Anterior cingulate cortex (tissue), 58 donors: ENCODE measurements at regions not wholly inside any gene's neighbourhood (a gene's known extent, or its start where the extent isn't known, plus 50 kb on each side); places are given as distances from the start of the nearest gene placed in this dataset.
"Not testable (repeated sequence)": the region's sequence is repeated elsewhere in the genome, so short reads cannot be mapped to it uniquely, and the experiment has no call there.

Source experiments
- DNase-seq, 58 donors: peaks; one replicate each; lab custom pipeline; 2025; lab: John Stamatoyannopoulos, UW

DNA sequence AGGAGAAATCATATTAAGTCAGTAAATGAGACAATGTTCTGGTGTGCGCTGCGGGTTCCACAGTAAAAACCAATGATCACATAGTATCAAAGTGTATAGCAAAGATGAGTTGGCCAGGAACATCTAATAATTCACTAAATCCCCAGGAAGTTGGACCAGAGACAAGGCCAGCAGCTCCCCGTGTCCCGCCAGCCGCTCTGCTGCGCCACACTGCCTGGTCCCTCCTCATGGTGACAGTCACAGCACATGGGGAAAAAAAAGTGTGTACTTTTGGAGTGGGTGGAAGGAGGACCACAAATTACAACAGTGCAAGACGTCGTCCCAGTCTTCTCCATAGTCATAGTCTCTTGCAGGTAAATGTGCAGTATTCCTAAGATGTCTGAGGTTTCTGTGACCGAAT, 239.0 kb upstream of the RNF32 start:
- no peak for DNase-seq

- DNase-seq: no peak
Measured at GRCh38 chr7:156400046-156400445, 240.5 kb upstream of the RNF32 start.

GRCh38 chr7:156397249-156397648, 243.3 kb upstream of the RNF32 start:
- DNase-seq: no peak

- no peak for DNase-seq
Measured at GRCh38 chr7:156389116-156389692, 251.4 kb upstream of the RNF32 start.

- DNase-seq: no peak
Measured at GRCh38 chr7:156386097-156386496, 254.5 kb upstream of the RNF32 start.

GRCh38 chr7:156384706-156385105, 255.9 kb upstream of the RNF32 start:
- no peak for DNase-seq

- no peak for DNase-seq
Measured at GRCh38 chr7:156383526-156383925, 257.0 kb upstream of the RNF32 start.

DNA sequence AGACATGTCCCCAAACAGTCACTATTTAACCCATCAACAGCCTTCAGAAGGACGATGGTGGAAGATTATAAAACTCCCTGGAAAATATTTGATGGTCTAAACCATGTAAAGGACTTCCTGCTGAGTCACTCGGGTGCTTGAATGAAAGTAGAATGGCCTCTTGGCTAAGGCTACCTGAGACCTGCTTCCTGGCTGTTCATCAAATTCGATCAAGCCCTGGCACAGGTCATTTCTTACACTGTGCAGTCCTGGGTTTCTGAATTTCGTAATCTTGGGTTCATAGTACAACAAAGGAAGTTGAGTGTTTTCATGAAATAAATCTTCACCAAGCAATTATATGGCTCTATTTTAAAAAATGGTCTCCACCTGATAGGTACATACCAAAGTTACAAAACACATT, 260.3 kb upstream of the RNF32 start:
- DNase-seq: no peak

GRCh38 chr7:156379324-156380070, 261.1 kb upstream of the RNF32 start:
- no peak for DNase-seq

DNA sequence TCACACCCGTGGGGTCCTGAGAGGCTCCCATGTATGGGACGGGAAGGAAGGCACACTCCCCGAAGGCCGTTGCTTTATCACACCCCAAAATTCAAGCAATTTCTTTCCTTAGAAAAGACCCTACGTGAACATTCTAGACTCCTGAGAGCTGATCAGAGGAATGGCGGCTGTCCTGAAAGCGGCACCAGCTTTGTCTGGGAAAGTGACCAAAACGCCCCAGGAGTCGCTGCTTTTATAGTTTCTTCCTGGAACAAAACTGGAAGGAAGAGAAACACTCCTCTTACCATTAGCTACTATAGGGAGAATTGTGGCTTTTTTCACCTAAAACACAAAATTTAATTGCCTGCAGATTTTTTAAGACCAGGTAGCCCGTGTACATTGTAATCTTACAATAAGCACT, 261.8 kb upstream of the RNF32 start:
- peak in 6 of 58 donors; percentile 1 to 19 (median 10) for DNase-seq

GRCh38 chr7:156376317-156376716, 264.3 kb upstream of the RNF32 start:
- DNase-seq: no peak

DNA sequence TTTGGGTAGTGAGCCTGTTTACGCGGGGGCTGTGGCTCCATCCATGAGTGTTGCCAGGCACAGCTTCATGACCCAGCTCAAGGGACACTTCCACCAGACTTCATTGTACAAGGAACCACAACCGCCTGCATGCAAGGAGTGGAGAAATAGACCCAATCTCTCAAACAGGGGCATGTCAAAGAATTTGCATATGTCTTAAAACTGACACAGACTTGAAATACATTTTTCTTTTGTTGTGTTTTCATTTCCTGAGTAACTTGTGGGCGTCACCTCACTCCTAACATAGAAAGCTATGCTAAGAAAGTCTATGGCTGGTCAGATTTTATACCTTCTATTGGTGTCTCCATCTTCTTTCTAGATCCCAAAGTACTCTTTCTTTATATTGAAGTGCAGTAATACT, 266.2 kb upstream of the RNF32 start:
- DNase-seq: no peak

- DNase-seq: not testable (repeated sequence)
Measured at GRCh38 chr7:156369929-156370328, 270.6 kb upstream of the RNF32 start.

- DNase-seq: no peak
Measured at GRCh38 chr7:156368053-156368843, 272.3 kb upstream of the RNF32 start.

GRCh38 chr7:156363751-156364150, 276.8 kb upstream of the RNF32 start:
- DNase-seq: no peak

GRCh38 chr7:156360835-156361234, 279.7 kb upstream of the RNF32 start:
- DNase-seq: no peak

- no peak for DNase-seq
Measured at GRCh38 chr7:156356551-156356950, 284.0 kb upstream of the RNF32 start.

DNA sequence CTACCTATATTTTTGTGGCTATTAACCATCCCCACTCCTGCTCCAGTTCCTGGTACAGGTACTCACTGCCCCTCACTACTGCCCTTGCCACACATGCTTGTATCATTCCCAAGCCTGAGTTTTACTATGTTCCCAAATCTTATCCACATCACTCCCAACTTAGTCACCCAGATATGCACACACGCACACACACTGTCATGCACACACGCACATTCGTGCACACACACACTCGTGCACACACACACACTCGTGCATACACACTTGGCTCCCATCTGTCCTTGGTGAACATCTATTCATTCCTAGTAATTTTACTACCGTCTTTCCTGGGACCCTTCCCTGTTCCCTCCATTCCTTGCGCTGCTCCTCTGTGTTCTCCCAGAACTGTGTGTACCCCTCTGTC, 287.2 kb upstream of the RNF32 start:
- DNase-seq: no peak

DNA sequence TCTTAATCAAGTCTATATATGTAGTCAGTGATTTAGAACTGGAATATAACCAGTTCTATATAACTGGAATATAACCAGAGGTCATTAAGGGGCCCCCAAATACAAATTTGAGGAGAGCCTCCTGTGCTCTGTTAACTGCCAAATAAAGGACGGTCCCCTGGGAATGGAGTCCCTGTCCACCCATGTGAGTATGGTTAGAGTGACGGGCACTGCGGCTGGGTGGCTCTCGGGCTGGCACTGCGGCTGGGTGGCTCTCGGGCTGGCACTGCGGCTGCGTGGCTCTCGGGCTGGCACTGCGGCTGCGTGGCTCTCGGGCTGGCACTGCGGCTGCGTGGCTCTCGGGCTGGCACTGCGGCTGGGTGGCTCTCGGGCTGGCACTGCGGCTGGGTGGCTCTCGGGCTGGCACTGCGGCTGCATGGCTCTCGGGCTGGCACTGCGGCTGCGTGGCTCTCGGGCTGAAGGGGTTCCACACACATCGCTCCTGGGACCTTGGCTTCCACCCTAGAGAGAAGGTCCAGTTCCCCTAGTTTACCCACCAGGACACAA, 292.8 kb upstream of the RNF32 start:
- DNase-seq: not testable (repeated sequence)

DNA sequence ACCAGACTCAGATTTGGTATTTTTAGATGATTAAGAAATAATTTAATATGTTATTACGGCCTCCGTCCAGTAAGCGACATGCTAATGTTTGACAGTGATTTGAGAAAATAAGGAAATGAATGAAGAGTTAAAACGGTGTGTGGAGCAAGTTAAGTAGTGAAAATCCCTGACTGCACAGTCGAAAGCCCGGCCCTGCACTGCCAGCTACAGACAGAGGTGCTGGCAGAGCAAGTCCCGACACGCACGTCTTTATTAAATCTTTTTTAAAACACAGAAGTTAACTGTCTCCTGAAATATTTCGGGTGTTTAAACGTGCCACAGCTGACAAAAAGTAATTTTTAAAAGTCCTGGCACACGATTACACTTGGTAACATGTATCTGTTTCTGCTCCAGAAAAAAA, 293.4 kb upstream of the RNF32 start:
- DNase-seq: no peak

- no peak for DNase-seq
Measured at GRCh38 chr7:156344595-156344994, 296.0 kb upstream of the RNF32 start.
